GM12878 (cell line): ENCODE measurements at regions not wholly inside any gene's neighbourhood (a gene's known extent, or its start where the extent isn't known, plus 50 kb on each side); places are given as distances from the start of the nearest gene placed in this dataset.

Experiments used
- ATAC-seq: fragments of 200-7000 bp; cut with Tn5 transposase; 3 replicates; pipeline ENCODE4 v1.9.1; 2020; ENCODE audit warnings: mild to moderate bottlenecking, moderate library complexity
- BruUV-seq: library from RNA; stranded (reverse); fragments of 400-500 nt; replicated peaks from 2 replicates; lab custom pipeline; 2021; lab: Mats Ljungman, UMichigan
- CTCF ChIA-PET: fragments of 300-600 bp; sonication (Branson Sonifier 250); formaldehyde crosslinking; extraction: SDS; loops from one replicate; lab custom pipeline; 2021; ENCODE audit warnings: inconsistent platforms; lab: Yijun Ruan, JAX
- POLR2A ChIA-PET: fragments of 350-600 bp; formaldehyde crosslinking; extraction: SDS; loops from one replicate; lab custom pipeline; 2021; ENCODE audit warnings: inconsistent platforms; lab: Charles Lee
- RAD21 ChIA-PET: fragments of 300-600 bp; sonication (Branson Sonifier 250); formaldehyde crosslinking; loops from one replicate; lab custom pipeline; 2023; ENCODE audit warnings: antibody characterized with exemption; ENCODE audit not compliant: unreplicated experiment; lab: Charles Lee
- SMC1A ChIA-PET: fragments of 300-600 bp; sonication (Branson Sonifier 250); formaldehyde crosslinking; loops from one replicate; lab custom pipeline; 2023; ENCODE audit not compliant: unreplicated experiment, uncharacterized antibody; lab: Charles Lee
- DNase-seq: peaks from one replicate; pipeline ENCODE4 v3.0.0-alpha.2; 2011; ENCODE audit warnings: low read depth, low spot score
- FAIRE-seq: peaks from 3 replicates; lab custom pipeline; 2011; peaks lifted over from hg19 to GRCh38; lab: Jason Lieb, UNC
- H2AFZ ChIP-seq: 2 replicates; pipeline ENCODE4 v1.6.0; 2011; ENCODE audit warnings: low read depth, low read length, control low read depth; ENCODE audit not compliant: control insufficient read depth
- H3K27ac ChIP-seq: 2 replicates; pipeline ENCODE4 v1.5.1; 2011; ENCODE audit warnings: control low read depth; ENCODE audit not compliant: control insufficient read depth, insufficient read depth
- H3K27me3 ChIP-seq, 2 experiments: replicated peaks in 1 of 2; 2 replicates each; pipeline versions ENCODE4 v1.6.0 to v1.6.1; 2011; ENCODE audit warnings: low read length in 1 of 2; ENCODE audit not compliant: control insufficient read depth in 2 of 2, insufficient read depth in 2 of 2
- H3K36me3 ChIP-seq, 2 experiments: 2 replicates each; pipeline ENCODE4 v1.5.1; 2011; ENCODE audit warnings: low read length in 1 of 2; ENCODE audit not compliant: control insufficient read depth in 2 of 2, insufficient read depth in 2 of 2
- H3K4me1 ChIP-seq: 2 replicates; pipeline ENCODE4 v1.6.1; 2011; ENCODE audit warnings: mild to moderate bottlenecking, low read length, moderate library complexity, mixed read lengths; ENCODE audit not compliant: control insufficient read depth, insufficient read depth
- H3K4me2 ChIP-seq: 2 replicates; pipeline ENCODE4 v1.6.0; 2011; ENCODE audit warnings: control low read depth; ENCODE audit not compliant: control insufficient read depth, insufficient read depth
- H3K4me3 ChIP-seq: fragments of 200-600 bp; sonication (generic); 2 replicates; pipeline ENCODE4 v1.5.1; 2016
- H3K79me2 ChIP-seq: 2 replicates; pipeline ENCODE4 v1.6.0; 2011; ENCODE audit warnings: low read length; ENCODE audit not compliant: control insufficient read depth, insufficient read depth
- H3K9ac ChIP-seq: 2 replicates; pipeline ENCODE4 v1.8.0; 2011; ENCODE audit warnings: low read length, control low read depth, mixed read lengths; ENCODE audit not compliant: control insufficient read depth, insufficient read depth
- H3K9me3 ChIP-seq: replicated peaks from 3 replicates; pipeline ENCODE4 v1.5.1; 2011; ENCODE audit warnings: mild to moderate bottlenecking, low read length; ENCODE audit not compliant: control insufficient read depth, insufficient read depth
- H4K20me1 ChIP-seq: 2 replicates; pipeline ENCODE4 v1.6.0; 2011; ENCODE audit not compliant: control insufficient read depth, insufficient read depth
- ASH2L ChIP-seq: fragments of 300-600, 200-600 bp; sonication (generic); IDR thresholded peaks from 2 replicates; pipeline ENCODE4 v1.6.1; 2017; ENCODE audit warnings: low read depth, mild to moderate bottlenecking, borderline replicate concordance
- ATF7 ChIP-seq: fragments of 450-650 bp; IDR thresholded peaks from 2 replicates; pipeline ENCODE4 v1.6.1; 2016; ENCODE audit warnings: low read depth, mild to moderate bottlenecking
- IKZF1 ChIP-seq: fragments of 450-650 bp; conservative IDR thresholded peaks from 2 replicates; pipeline ENCODE4 v1.6.1; 2017; ENCODE audit warnings: antibody characterized with exemption, mild to moderate bottlenecking
- IRF4 ChIP-seq: IDR thresholded peaks from 2 replicates; pipeline ENCODE4 v1.6.1; 2011; ENCODE audit warnings: low read depth, low read length
- NR2F1 ChIP-seq: fragments of 450-650 bp; conservative IDR thresholded peaks from 2 replicates; pipeline ENCODE4 v1.6.1; 2017; ENCODE audit warnings: mild to moderate bottlenecking
- RB1 ChIP-seq: fragments of 450-650 bp; formaldehyde crosslinking; IDR thresholded peaks from 2 replicates; pipeline ENCODE4 v1.6.1; 2017; ENCODE audit warnings: mild to moderate bottlenecking, borderline replicate concordance
- SIX5 ChIP-seq: IDR thresholded peaks from 2 replicates; pipeline ENCODE4 v1.6.1; 2011; ENCODE audit warnings: mild to moderate bottlenecking, low read depth, low read length, moderate library complexity; ENCODE audit not compliant: severe bottlenecking
- TAF1 ChIP-seq: IDR thresholded peaks from 2 replicates; pipeline ENCODE4 v1.6.1; 2011; ENCODE audit warnings: mild to moderate bottlenecking, low read depth, low read length, borderline replicate concordance
- WGBS: methylation state at CpG from one replicate; pipeline ENCODE4 v1.1.6; 2016; ENCODE audit warnings: low lambda C conversion rate; ENCODE audit not compliant: insufficient replicate concordance, insufficient coverage; ENCODE audit errors: missing lambda C conversion rate; 5-methylcytosine and 5-hydroxymethylcytosine counted together
- in situ Hi-C: fragments of 300-500 bp; cut with MboI; formaldehyde crosslinking; loops from 9 replicates; pipeline ENCODE4 v1.14.3; 2018; ENCODE audit warnings: mixed read lengths
- intact Hi-C: fragments of 100-400 bp; cut with micrococcal nuclease; formaldehyde crosslinking; loops from one replicate; pipeline ENCODE4 v1.14.2; 2022; ENCODE audit not compliant: unreplicated experiment

- TF ChIP-seq RB1 (no peak), TAF1 (no peak)
Measured at GRCh38 chr16:85302018-85302847, 190.0 kb upstream of the CIBAR2 start (continued).

DNA sequence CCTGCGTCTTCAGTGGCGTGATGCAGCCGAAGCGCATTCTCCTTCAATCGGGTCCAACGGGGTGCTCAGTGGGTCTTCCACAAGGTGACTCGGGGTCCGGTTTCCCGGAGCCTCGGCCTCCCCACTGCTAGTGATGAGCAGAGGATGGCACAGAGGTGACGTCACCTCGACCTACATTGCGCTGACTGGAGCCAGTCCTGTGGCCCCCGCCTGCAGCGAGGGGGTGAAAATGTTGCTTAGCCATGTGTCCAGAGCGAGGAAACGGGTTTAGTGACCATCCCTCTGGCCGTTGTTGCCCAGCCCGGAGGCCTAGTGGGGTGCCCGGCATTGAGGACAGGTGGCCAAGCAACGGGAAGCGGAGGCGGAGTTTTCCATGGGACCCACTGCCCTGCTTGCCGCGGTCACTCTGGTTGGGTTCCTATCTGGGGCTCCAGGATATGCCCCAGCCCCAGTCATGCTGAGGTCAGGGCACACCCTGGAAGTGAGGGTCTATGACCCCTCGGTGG is 190.6 kb upstream of the CIBAR2 start:
- Histone ChIP-seq H3K79me2 (no peaks in the 10 kb centered on the region), H3K9me3 (no peaks in the 10 kb centered on the region), H4K20me1 (no peaks in the 10 kb centered on the region), H3K4me3 (no peak overlapping the region), H3K9ac (no peak overlapping the region), H2AFZ (no peak overlapping the region), H3K27me3 (no peaks in the 10 kb centered on the region), H3K27ac (no peak overlapping the region), H3K4me2 (no peak overlapping the region), H3K36me3 (no peaks in the 10 kb centered on the region), H3K4me1 (peaks cover 7% of the 10 kb centered on the region)
- POLR2A ChIA-PET: no interaction called here
- WGBS: 49% methylated on average over 26 of the region's 26 CpGs
- SMC1A ChIA-PET: interaction anchor here (1.6 kb wide), 1 partner anchor 188 kb away, joined by 4 read pairs; no protein-coding TSS in a partner anchor
- intact Hi-C loops: loop anchor here (1.0 to 10.0 kb wide), 3 partner anchors 122 to 309 kb away; partner anchors contain the start of gene GSE1
- FAIRE-seq (no peak), DNase-seq (no peak), ATAC-seq (no peak)
- RAD21 ChIA-PET: no interaction called here
- BruUV-seq: no TSS peak
- in situ Hi-C loops: no loop called here
- TF ChIP-seq IRF4: no peak
- TF ChIP-seq ATF7: 0 out of 2 replicates have a peak, but pooled peaks have one; percentile 15
- TF ChIP-seq IKZF1: peak; percentile 39; the same call in 1 of the 2 replicates
- 0 out of 2 replicates have a peak, but pooled peaks have one; percentile 39 for TF ChIP-seq NR2F1
- TF ChIP-seq SIX5: no peak
- no peak for TF ChIP-seq ASH2L
- CTCF ChIA-PET: interaction anchor here (1.1 kb wide), 1 partner anchor 89 kb away, joined by 3 read pairs; no protein-coding TSS in a partner anchor
